GM06990 (cell line): ENCODE measurements at regions not wholly inside any gene's neighbourhood (a gene's known extent, or its start where the extent isn't known, plus 50 kb on each side); places are given as distances from the start of the nearest gene placed in this dataset.

Source experiments
- DNase-seq: peaks from one replicate; pipeline ENCODE4 v3.0.0-alpha.2; 2011; ENCODE audit not compliant: insufficient read length; ENCODE audit errors: extremely low read depth
- H3K27me3 ChIP-seq: replicated peaks from 2 replicates; pipeline ENCODE4 v1.6.0; 2011; ENCODE audit warnings: low read length; ENCODE audit not compliant: control insufficient read depth, insufficient read depth
- H3K36me3 ChIP-seq: 2 replicates; pipeline ENCODE4 v1.5.1; 2011; ENCODE audit warnings: low read length; ENCODE audit not compliant: control insufficient read depth, insufficient read depth
- H3K4me3 ChIP-seq: replicated peaks from 2 replicates; pipeline ENCODE4 v1.5.1; 2011; ENCODE audit warnings: low read depth, mild to moderate bottlenecking, control low read depth, low read length
- CTCF ChIP-seq: IDR thresholded peaks from 2 replicates; pipeline ENCODE4 v1.5.1; 2011; ENCODE audit warnings: low read length, control low read depth, mild to moderate bottlenecking, inconsistent platforms; ENCODE audit not compliant: insufficient read depth, poor library complexity, severe bottlenecking

GRCh38 chr2:64750817-64751285 lies 97.1 kb upstream of the SERTAD2 start:
- peak; percentile 100 for DNase-seq
- Histone ChIP-seq H3K4me3 (peak overlapping the region; percentile 90), H3K27me3 (no peaks in the 10 kb centered on the region), H3K36me3 (no peaks in the 10 kb centered on the region)
- TF ChIP-seq CTCF = no peak

DNA sequence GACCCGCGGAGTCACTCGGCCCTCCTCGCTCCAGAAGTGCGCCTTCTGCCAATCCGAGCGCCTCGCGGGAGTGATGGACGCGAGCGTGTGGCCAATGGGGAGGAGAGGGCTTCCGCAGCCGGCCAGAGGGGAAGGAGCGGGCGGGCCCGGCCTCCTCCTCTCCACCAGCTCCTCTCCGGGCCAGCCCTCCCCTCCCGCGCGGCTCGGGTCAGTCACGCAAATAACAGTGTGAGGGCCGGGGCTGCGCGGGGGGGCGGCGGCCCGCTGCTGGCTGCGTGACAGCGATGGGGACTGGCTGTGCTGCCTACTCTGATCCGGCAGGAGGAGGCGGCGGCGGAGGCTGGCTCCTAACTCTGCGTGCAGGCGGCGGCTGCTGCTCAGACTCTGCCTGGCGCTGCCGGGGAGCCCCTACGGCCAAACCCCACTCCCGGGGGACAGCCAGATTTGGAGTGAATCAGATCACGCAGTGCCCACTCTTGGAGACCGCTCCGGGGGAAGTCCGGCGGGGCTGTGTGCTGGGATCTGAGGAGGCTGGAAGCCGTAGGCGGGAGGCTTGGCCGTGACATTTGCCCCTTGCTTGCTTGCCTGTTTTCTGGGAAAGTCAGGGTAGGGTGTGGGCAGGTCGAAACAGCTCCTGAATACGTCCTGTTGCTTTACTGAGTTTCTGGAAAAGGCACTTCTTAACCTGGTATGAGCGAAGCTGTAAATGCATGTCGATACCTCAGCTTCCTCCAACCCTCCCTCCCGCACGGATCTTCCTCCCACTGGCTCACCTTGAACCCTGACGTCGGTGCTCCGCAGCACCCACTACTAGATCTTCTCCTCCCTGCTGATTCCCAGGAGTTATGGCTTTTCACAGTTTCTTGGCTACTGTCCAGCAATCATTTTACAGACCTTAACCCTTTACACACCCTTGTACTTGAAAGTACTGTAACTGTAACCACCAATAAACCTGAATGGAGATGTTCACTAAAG lies 97.9 kb upstream of the SERTAD2 start:
- no peak for DNase-seq
- Histone ChIP-seq H3K27me3 (no peaks in the 10 kb centered on the region), H3K4me3 (peak overlapping the region; percentile 78), H3K36me3 (no peaks in the 10 kb centered on the region)
- TF ChIP-seq CTCF = peak; percentile 29

DNA sequence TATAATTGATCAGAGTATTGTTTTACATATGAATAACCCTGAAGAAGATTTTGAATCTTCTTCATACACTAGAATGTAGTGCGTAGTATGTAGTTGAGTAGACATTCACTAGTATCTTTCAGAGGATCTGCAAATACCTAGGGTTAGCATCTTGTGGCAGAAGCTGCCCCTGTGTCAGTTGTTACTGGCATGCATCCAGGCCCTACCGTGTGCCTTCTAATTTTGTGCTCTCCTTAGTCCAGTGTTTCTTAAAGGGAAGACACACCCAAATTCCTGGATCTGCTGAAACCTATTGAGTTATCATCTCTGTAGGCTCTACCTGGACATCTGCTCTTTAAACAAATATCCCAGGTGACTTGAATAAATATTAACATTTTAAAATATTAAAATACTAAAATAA lies 99.7 kb upstream of the SERTAD2 start:
- no peak for DNase-seq
- no peak for TF ChIP-seq CTCF
- Histone ChIP-seq H3K4me3 (no peak overlapping the region), H3K36me3 (no peaks in the 10 kb centered on the region), H3K27me3 (no peaks in the 10 kb centered on the region)

DNA sequence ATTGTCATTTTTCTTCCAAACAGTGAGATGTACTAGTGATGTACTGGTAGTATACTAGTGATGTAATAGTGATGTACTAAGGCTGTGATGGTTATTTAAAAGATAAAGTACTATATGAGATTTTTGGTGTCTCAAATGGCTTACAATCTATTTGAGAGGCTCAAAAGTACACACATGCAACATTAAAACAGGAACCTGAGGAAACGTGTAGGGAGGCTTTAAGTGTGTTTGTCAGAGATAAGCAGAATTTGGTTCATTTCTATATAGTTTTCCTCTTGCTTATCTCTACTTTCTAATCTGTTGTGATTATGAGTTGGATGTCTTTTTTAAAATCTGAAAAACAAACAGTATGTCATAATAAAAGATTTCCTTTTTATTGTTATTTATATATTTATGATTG lies 100.9 kb upstream of the SERTAD2 start:
- Histone ChIP-seq H3K36me3 (no peaks in the 10 kb centered on the region), H3K27me3 (no peaks in the 10 kb centered on the region), H3K4me3 (no peak overlapping the region)
- no peak for DNase-seq
- TF ChIP-seq CTCF = no peak

DNA sequence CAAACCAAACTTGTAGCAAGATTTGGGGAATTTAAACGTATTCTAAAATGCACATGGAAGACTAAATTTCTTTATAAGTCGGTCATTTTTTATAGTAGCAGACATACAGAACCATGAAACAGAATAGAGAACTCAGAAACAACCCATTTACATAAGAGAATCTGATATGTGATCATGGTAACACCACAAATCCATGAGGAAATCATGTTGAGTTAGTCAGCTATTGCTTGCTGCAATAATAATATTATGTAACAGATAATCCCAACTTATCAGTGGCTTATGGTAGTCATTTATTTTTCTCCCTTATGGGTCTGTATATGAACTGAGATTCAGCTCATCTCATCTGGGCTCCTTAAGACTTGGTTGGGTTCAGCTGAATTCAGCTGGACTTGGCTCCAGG lies 103.4 kb upstream of the SERTAD2 start:
- H3K36me3 ChIP-seq = no peaks in the 10 kb centered on the region
- H3K27me3 ChIP-seq = no peaks in the 10 kb centered on the region
- no peak for TF ChIP-seq CTCF
- no peak for DNase-seq
- H3K4me3 ChIP-seq = no peak overlapping the region
